HG02943 (cell line): ENCODE measurements at regions not wholly inside any gene's neighbourhood (a gene's known extent, or its start where the extent isn't known, plus 50 kb on each side); places are given as distances from the start of the nearest gene placed in this dataset.

Experiments
- ATAC-seq: cut with Tn5 transposase; IDR thresholded peaks from one replicate; pipeline ENCODE4 v1.9.1; 2021; ENCODE audit warnings: mild to moderate bottlenecking, low read depth, moderate library complexity; ENCODE audit not compliant: unreplicated experiment

DNA sequence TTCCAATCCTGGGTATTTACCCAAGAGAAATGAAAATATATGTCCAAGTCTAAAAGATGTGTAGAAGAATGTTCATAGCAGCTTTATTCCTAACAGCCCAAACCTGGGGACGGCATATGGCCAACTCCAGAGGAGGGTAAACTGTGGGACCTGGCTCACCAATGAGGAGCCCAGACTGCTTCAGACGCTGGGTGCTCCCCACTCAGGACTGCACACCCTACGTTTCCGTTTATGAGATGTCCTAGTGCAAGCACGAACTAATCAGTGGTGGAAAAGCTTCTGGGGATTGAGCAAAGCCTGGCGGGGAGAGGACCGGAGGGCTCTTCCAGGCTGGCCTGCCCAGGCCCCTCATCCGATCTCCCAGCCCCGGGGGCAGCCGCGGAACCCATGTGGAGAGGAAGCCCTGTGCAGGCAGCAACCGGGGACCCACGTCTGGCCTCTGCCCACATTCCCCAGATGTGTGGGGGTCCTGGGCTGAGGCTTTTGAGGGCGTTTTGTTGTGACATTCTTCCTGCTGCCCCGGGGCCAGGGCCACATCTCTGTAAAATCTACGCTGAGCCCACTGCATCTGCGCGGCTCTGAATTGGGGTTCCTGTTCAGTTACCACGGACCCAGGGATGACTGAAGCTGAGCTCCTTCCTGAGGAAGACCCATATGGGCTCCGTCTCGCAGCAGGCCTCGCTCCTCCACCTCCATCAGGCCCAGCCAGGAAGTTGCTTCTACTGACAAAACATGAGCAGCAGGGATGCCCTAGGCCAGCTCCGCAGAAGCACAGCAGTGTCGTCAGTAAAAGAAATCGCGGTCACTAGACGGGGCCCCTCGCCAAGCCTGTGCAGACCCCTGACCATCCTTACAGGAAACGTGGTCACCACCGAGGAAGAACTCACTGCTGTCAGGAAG lies 188.0 kb downstream of the DLL1 start:
- ATAC-seq: no peak

DNA sequence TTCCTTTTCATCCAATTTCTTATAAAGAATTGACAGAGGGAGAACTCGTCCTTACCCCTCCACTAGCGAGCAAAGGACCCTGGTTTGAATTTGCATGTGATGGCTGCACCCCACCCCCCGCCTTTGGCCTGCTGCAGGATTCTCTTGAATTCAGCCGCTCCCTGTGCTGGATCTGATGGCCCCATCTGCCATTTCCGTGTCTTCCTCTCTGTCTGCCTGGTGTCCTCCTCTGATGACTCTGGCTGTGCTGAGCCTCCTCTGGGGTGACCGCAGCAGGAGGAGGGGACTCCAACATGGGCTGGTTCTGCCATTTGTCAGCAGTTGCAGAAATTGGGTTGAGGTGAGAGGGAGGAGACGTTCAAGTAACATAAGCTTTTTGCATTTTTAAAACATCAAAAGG lies 188.8 kb downstream of the DLL1 start:
- no peak for ATAC-seq

DNA sequence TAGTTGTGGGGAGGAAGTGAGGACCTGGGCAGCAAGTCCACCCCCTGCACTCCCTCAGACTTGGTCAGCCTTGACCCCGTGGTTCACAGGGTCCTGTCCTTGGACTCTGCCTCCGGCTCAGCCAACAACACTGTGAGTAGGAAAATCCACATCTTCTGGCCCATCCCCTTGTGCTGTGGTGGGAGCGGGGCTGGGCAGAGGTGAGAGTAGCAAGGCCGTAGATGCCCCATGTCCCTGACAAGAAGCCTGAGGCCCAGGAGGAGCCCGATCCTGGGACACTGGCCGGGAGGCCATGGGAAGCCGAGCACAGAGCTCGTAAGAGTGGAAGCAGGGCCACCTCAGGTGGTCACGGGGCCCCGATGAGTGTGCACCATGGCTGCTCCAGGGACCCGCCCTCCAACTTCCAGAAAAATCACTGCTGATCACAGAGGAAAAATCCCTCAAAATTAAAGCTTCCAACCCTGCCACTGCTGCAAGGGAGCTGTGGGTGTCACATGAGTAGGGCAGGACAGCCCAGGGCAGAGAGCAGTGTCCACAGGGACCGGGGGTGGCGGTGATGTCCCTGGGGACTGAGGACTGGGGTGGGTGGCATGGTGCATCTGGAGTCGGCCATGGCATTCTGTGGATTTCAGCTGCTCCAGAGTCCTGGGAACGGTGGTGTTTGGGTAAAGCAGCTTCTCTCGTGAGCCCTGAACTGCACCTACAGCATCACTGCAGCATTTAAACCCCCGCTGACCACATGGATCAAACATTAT lies 189.4 kb downstream of the DLL1 start:
- ATAC-seq: no peak

DNA sequence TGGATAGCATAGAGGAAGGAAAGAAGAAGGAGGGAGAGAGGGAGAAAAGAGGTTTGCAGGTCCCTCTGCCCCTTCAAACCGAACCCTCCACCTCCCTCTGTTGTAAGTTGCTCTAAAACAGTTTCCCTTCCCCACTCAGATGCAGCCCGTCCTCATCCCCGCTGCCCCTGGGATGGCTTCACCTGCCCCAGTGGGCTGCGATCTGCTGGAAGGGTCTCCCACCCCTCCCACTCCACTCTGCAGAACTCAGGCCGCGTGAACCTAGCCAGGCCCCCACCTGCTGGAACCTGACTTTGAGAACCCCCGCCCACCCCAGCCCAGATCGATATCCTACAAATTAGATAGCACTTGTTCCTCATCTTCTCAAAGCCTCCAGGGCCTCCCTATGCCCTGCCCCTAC lies 190.8 kb downstream of the DLL1 start:
- no peak for ATAC-seq

DNA sequence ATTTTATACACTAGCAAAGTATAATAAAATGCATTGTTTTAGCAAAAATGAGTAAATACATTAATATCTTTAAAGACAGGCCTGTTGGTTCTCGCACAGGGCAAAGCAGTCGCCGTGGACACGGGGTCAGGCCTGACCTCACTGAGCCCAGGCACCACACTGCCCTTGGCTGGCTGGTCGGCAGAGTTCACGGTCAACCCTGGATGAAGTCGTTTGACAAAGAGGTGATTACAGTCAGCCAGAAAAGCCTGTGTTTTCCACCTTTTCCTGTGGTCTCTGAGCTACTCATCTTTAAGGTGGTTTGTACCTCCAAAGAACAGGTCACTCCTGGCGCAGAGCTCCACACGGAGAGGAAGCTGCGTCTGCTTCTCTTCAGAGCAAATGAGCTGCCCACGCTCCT lies 191.5 kb downstream of the DLL1 start:
- no peak for ATAC-seq

DNA sequence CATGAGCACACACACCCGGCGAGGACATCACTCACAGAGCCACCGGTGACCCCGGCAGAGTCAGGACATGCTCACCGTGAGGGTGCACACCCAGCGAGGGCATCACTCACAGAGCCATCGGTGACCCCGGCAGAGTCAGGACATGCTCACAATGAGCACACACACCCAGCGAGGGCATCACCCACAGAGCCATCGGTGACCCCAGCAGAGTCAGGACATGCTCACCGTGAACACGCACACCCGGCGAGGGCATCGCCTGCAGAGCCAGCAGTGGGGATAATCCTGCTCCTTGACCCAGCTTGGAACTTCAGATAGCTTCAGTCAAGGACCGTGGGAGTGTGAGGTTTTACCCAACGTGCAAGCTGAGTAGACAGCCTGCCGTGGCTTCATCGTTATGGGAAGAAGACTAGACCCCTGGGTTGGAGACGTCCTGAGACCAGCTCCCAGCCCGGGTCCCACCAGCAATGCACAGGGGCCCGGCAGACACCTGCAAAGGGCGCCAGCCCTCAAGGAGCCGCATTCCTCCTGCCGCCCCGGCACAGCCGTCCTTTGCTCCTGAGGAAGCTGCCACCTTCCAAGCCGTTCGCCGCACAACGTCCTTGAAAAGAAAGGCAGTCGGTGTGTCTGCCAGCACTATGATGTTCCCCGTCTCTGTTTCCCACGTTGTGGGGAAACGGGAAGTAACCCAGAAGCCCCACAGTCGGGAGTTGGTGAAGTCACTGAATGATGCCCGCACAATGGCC lies 192.3 kb downstream of the DLL1 start:
- no peak for ATAC-seq

DNA sequence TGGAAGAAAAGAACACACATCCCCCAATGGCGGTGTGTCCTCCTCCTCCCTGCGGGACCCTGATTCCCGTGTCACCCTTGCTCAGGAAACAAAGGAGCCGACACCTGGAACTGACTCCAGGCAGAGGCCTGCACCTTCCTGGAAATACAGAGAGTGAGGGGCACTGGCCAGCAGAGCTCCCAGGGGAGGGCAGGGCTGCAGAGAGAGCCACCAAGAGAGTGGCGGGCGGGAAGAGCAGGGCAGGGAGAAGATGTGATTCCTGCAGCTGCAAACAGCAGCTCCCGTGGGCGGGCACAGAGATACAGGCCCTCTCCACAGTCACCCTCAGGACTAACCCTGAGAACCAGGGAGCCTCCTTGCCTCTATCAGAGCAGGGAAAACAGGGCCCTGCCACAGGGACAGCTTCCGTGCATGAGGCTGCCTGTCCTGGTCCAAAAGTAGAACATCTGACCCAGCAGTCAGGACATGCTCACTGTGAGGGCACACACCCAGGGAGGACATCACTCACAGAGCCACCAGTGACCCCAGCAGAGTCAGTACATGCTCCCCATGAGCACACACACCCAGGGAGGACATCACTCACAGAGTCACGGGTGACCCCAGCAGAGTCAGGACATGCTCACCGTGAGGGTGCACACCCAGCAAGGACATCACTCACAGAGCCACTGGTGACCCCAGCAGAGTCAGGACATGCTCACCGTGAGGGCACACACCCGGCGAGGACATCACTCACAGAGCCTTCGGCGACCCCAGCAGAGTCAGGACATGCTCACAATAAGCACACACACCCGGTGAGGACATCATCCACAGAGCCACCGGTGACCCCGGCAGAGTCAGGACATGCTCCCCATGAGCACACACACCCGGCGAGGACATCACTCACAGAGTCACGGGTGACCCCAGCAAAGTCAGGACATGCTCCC lies 193.1 kb downstream of the DLL1 start:
- no peak for ATAC-seq

DNA sequence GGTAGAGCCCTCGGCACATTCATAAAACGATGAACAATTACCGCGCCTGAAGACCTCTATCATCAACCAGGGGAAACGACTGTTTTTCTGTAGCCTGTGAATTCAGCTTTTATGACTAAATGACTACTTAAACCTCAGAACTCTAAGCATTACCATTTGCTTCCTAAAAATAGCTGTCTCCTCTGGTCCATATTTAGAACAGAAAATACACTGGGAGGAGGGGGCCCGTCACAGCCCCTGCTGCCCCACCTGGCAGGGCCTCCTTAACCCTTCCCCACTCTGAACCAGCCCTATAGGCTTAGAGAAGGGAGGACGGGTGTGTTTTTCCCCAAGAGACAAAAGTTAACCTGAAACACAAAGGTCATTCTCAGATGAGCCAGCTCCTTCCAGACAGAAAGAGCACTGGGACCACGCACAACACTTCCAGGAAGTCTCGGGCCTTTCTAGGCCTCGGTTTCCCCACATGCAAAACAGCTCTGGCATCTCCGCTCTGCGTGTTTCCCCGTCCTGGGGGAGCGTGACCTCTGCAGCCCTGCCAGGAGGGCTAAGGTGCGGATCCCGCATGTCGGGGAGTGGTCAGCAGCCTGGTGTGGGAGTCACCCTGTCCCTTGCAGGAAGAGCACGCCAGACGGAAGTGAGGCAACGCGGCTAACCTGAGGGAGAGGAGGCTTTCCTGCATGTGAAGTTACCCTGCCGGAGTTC lies 193.9 kb downstream of the DLL1 start:
- no peak for ATAC-seq

DNA sequence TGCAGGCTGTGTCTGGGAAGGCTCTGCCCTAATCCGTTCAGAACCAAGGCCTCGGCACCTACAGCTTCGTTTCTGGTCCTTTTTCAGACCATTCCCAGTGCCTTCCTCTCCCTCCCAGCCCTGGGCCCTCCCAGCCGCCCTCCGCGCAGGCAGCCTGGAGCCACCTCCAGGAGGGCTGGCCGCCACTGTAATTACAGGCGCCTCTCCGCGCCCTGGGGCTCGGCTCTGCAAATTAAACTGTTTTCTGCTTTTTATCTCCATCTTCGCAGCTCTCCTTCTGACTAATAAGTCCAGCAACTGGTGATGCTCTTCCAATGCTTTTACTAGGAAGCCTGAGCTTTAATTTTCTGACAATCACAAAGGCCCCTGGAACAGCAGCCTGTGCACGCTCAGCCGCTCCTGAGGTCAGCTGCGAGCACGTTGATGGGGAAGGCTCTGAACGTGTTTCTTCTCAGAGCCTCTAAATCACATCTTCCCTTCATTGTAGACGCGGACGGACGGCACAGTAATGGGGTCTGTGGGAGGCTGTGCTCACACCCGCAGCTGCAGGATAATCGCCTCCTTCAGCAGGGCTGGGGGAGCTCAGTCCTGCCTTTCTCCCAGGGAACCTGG lies 194.6 kb downstream of the DLL1 start:
- no peak for ATAC-seq

DNA sequence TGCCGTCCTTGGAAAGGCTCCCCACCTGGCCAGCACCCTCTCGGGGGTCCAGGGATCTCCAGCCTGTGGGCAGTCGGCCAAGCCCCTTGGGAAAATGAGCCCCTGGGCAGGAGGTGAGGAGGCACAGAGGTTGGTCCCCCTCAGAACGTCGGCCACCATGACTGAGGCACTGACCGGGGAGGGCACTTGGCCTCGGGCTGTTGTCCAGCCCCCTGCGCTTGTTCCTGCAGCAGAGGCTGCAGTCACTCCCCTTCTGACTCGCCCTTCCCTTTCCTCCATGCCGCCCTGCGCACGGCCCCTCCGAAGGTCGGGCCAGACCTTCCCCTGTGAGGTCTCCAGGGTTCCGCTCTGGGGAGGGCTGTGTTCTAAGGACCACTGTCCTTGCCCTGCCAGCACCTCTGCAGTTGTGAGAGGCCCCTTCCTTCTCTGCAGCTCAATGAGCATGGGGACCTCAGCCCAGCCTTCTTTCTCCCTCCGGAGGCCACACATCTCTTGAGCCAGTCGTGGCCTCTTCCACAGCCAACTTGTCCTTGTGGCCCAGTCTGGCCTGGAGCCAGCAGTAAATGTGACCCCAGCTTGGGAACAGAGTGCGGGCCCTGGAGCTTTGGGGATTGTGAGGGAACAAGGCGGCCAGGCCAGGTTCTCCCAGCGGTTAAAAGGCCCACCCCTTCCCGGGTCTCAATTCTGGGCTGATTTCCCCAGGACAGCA lies 195.5 kb downstream of the DLL1 start:
- ATAC-seq: no peak

DNA sequence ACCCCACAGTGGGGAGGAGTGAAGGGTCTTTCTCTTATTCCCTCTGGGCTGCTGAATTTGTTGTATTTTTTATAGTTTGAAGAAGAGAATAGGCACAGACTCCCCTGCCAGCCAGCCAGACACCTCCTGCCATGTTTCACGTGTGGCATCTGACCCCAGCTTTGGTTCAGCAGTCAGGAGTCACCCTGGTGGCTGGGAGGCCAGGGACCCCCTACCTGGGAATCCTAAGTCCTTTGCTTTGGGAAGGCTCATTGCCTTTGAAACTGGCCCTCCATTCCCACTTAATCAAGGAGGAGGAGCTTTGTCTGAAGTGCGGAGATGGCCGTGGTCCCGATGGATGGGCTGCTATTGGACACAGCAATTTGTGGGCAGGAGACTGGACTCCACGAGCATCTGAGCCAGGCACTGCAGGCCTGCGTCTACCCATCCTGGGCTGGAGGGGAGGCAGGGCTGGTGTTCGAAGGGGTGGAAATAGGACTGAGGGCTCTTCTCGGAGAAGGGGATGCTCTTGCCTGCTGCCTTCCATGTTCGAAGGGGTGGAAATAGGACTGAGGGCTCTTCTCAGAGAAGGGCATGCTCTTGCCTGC lies 196.1 kb downstream of the DLL1 start:
- ATAC-seq: no peak

DNA sequence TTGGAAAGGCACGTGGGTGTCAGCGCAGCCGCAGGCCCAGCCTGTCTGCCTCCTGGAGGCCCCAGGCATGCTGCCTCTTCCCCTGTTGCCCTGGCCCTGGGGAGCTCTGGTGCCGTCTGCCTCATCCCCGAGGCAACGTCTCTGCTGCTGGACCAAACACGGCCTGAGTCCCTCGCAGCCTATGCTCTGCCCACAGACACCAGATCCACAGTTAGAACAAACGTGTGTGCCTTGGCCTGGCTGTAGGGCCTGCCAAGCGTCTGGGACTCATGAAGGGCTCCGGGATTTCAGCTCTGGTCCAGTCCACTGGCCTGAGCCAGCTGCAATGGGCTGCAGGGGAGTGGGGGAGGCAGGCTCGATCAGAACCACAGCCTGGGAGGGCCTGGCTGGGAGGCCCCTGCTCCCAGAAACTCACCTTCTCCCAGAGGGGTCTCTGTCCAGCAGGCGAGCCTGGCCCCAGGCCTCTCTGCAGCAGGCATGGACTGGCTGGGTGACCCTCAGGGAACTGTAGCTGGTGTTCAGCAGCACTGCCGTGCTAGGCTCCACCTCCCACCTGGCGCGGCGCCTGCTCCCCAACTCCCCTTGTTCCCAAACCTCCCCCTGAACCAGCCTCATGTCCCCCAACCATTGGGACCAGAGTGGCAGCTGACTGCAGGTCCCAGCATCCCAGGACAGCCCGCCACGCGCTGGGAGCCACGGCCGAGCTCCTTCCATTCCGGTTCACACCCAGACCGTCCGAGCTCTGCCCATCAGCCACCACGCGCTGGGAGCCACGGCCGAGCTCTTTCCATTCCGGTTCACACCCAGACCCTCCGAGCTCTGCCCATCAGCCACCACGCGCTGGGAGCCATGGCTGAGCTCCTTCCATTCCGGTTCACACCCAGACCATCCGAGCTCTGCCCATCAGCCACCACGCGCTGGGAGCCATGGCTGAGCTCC lies 197.0 kb downstream of the DLL1 start:
- no peak for ATAC-seq

DNA sequence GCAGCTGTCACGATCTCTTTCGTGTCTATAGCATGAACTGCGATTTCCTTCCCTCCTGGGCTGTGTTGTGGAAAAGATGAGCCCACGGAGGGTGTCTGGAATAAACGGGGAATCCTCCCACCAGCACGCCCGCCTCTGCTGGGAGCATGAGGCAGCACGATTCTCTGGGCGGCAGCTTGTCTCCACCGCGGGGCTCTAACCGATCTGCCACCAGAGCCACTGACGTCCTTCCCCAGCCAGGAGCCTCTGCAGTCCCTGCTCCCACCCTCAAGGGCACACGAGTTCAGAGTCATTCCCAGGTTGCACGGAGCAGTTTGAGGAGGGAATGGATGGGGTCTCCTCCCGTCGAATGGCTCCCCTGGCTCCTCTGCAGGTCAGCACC lies 197.6 kb downstream of the DLL1 start:
- ATAC-seq: no peak

DNA sequence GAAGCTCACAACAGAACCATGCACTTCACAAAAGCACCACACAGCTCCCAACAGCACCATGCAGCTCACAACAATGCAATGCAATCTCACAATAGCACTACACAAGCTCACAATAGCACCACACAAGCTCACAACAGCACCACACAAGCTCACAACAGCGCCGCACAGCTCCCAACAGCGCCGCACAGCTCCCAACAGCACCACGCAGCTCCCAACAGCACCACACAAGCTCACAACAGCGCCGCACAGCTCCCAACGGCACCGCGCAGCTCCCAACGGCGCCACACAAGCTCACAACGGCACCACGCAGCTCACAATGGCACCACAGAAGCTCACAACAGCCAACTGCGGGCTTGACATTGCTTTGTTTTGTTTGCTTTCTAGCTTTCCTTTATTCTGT lies 198.1 kb downstream of the DLL1 start:
- no peak for ATAC-seq

DNA sequence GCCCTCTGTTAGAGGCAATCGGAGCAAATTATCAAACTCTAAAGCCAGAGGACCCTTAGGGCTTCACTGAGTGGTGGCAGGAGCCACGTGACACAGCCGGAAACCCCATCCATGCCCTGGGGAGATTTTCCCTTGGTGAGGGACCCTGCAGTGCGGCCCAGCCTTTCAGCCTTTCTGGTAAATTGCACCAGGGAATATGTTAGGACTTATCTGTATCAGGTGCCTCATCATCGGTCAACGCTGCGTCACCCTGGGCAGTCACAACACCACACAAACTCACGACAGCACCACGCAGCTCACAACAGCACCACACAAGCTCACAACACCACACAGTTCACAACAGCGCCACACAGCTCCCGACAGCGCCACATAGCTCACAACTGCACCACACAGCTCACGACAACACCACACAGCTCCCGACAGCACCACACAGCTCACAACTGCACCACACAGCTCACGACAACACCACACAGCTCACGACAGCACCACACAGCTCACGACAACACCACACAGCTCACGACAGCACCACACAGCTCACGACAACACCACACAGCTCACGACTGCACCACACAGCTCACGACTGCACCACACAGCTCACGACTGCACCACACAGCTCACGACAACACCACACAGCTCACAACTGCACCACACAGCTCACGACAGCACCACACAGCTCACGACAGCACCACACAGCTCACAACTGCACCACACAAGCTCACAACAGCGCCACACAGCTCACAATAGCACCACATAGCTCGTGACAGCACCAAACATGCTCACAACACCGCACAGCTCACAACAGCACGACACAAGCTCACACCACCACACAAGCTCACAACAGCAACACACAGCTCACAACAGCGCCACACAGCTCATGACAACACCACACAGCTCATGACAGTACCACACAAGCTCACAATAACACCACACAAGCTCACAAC lies 199.0 kb downstream of the DLL1 start:
- no peak for ATAC-seq

DNA sequence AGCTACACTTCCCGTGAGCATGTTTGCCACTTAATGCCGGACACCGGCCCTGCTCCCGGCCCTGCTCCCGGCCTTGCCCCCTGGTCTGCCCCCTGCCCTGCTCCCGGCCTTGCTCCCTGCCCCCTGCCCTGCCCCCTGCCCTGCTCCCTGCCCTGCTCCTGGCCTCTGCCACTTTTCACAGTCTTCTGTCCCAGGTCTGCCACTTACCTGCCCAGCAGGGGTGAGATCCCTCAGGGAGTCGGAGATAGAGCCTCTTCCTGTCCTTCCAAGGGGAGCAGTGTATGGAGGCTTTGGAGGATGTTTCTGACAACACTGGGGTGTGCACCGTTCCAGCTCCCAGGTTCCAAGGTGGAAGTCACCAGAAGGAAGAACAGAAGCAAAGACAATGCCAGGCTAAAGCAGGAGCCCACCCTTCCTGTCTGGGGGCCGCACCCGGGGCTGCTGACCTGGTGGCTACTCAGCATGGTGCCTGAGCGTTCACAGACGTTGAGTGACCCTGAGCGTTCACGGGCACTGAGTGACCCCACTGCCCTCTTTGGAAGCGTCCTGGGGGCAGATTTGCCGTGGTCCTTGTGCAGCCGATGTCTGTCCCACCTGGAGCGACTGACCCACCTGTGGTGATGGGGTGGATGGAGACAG lies 199.8 kb downstream of the DLL1 start:
- ATAC-seq: no peak
